OCI-LY1 (cell line): ENCODE measurements at regions not wholly inside any gene's neighbourhood (a gene's known extent, or its start where the extent isn't known, plus 50 kb on each side); places are given as distances from the start of the nearest gene placed in this dataset.

ENCODE experiments used
- H2AFZ ChIP-seq: fragments of 200-600 bp; sonication (generic), shearing (Covaris generic); 2 replicates; pipeline ENCODE4 v1.6.0; 2014; ENCODE audit warnings: antibody characterized with exemption, mild to moderate bottlenecking, low read length
- H3F3A ChIP-seq: fragments of 200-600 bp; sonication (generic), shearing (Covaris generic); 2 replicates; pipeline ENCODE4 v1.6.0; 2014; ENCODE audit warnings: mild to moderate bottlenecking, antibody characterized with exemption, low read length, moderate library complexity; ENCODE audit not compliant: insufficient read depth
- H3K27ac ChIP-seq: fragments of 200-600 bp; sonication (generic); 2 replicates; pipeline ENCODE4 v1.5.1; 2014; ENCODE audit warnings: low read length, mixed run types, mild to moderate bottlenecking, low read depth; ENCODE audit not compliant: poor library complexity, severe bottlenecking
- H3K27me3 ChIP-seq: fragments of 200-600 bp; sonication (generic); 2 replicates; pipeline ENCODE4 v1.6.0; 2014; ENCODE audit warnings: antibody characterized with exemption, mild to moderate bottlenecking, low read length, moderate library complexity; ENCODE audit not compliant: insufficient read depth
- H3K36me3 ChIP-seq: fragments of 200-600 bp; sonication (generic); 2 replicates; pipeline ENCODE4 v1.6.1; 2014; ENCODE audit warnings: mild to moderate bottlenecking, antibody characterized with exemption, low read length, moderate library complexity, mixed read lengths; ENCODE audit not compliant: insufficient read depth
- H3K4me1 ChIP-seq: fragments of 200-600 bp; sonication (generic); 2 replicates; pipeline ENCODE4 v1.5.1; 2014; ENCODE audit warnings: mild to moderate bottlenecking, low read length, moderate library complexity; ENCODE audit not compliant: insufficient read depth, severe bottlenecking
- H3K4me2 ChIP-seq: fragments of 200-600 bp; sonication (generic), shearing (Covaris generic); 2 replicates; pipeline ENCODE4 v1.6.1; 2014; ENCODE audit warnings: low read length
- H3K4me3 ChIP-seq: fragments of 200-600 bp; sonication (generic); 2 replicates; pipeline ENCODE4 v1.5.1; 2014; ENCODE audit warnings: low read length, low read depth, mild to moderate bottlenecking, mixed read lengths; ENCODE audit not compliant: poor library complexity, severe bottlenecking
- H3K79me2 ChIP-seq: fragments of 200-600 bp; shearing (Covaris generic); 2 replicates; pipeline ENCODE4 v1.6.1; 2016; ENCODE audit warnings: mixed run types, low read length, mixed read lengths; ENCODE audit not compliant: insufficient read depth
- H3K9ac ChIP-seq: fragments of 200-600 bp; sonication (generic), shearing (Covaris generic); 2 replicates; pipeline ENCODE4 v1.6.1; 2014; ENCODE audit warnings: mild to moderate bottlenecking, low read length, mixed read lengths
- H3K9me2 ChIP-seq: fragments of 200-600 bp; sonication (generic), shearing (Covaris generic); 2 replicates; pipeline ENCODE4 v1.6.1; 2014; ENCODE audit warnings: low read depth, mild to moderate bottlenecking, low read length, mixed read lengths
- H3K9me3 ChIP-seq: fragments of 200-600 bp; shearing (Covaris generic); 2 replicates; pipeline ENCODE4 v1.6.1; 2014; ENCODE audit warnings: low read length, mixed read lengths
- H4K20me1 ChIP-seq: fragments of 200-600 bp; sonication (generic), shearing (Covaris generic); 2 replicates; pipeline ENCODE4 v1.6.0; 2016; ENCODE audit warnings: mild to moderate bottlenecking, low read length; ENCODE audit not compliant: insufficient read depth
- CTCF ChIP-seq: fragments of 200-600 bp; sonication (generic), shearing (Covaris generic); IDR thresholded peaks from 2 replicates; pipeline ENCODE4 v1.5.1; 2017; ENCODE audit warnings: mild to moderate bottlenecking, antibody characterized with exemption, low read length, moderate library complexity, mixed read lengths
- EZH2 ChIP-seq: fragments of 200-600 bp; sonication (generic), shearing (Covaris generic); IDR thresholded peaks from 2 replicates; pipeline ENCODE4 v1.8.0; 2017; ENCODE audit warnings: borderline replicate concordance, mixed run types, mild to moderate bottlenecking, antibody characterized with exemption, low read length, moderate library complexity, mixed read lengths

GRCh38 chr4:186930024-186930423 is 206.4 kb upstream of the FAT1 start:
- no peak overlapping the region for H3K4me2 ChIP-seq
- no peaks in the 10 kb centered on the region for H3K27me3 ChIP-seq
- H4K20me1 ChIP-seq: no peaks in the 10 kb centered on the region
- no peak overlapping the region for H2AFZ ChIP-seq
- H3K4me3 ChIP-seq: no peak overlapping the region
- no peaks in the 10 kb centered on the region for H3K9me3 ChIP-seq
- TF ChIP-seq EZH2: no peak
- no peak for TF ChIP-seq CTCF
- peaks cover 19% of the 10 kb centered on the region for H3K4me1 ChIP-seq
- no peaks in the 10 kb centered on the region for H3K9me2 ChIP-seq
- no peak overlapping the region for H3K9ac ChIP-seq
- H3K79me2 ChIP-seq: no peaks in the 10 kb centered on the region
- no peaks in the 10 kb centered on the region for H3F3A ChIP-seq
- H3K27ac ChIP-seq: no peak overlapping the region
- H3K36me3 ChIP-seq: no peaks in the 10 kb centered on the region

- Histone ChIP-seq H3K27ac (no peak overlapping the region), H3K4me3 (no peak overlapping the region), H4K20me1 (no peaks in the 10 kb centered on the region), H3K9me2 (no peaks in the 10 kb centered on the region), H3K9me3 (no peaks in the 10 kb centered on the region), H3K36me3 (no peaks in the 10 kb centered on the region), H3K27me3 (no peaks in the 10 kb centered on the region), H2AFZ (no peak overlapping the region), H3K79me2 (no peaks in the 10 kb centered on the region), H3K4me2 (no peak overlapping the region), H3K4me1 (peaks cover 19% of the 10 kb centered on the region), H3K9ac (no peak overlapping the region), H3F3A (no peaks in the 10 kb centered on the region)
- no peak for TF ChIP-seq CTCF
- TF ChIP-seq EZH2: no peak
Observed at GRCh38 chr4:186931519-186931918, 207.9 kb upstream of the FAT1 start.

- no peak overlapping the region for H3K4me3 ChIP-seq
- no peaks in the 10 kb centered on the region for H3K36me3 ChIP-seq
- H3K4me2 ChIP-seq: no peak overlapping the region
- no peak overlapping the region; the same call in 1 of the 2 replicates for H2AFZ ChIP-seq
- no peak for TF ChIP-seq EZH2
- TF ChIP-seq CTCF: no peak
- H3K27ac ChIP-seq: no peak overlapping the region
- H3K9me2 ChIP-seq: no peaks in the 10 kb centered on the region
- no peak overlapping the region for H3K9ac ChIP-seq
- H3K9me3 ChIP-seq: no peaks in the 10 kb centered on the region
- H3K79me2 ChIP-seq: no peaks in the 10 kb centered on the region
- H3K4me1 ChIP-seq: peaks cover 19% of the 10 kb centered on the region
- H3K27me3 ChIP-seq: no peaks in the 10 kb centered on the region
- H3F3A ChIP-seq: no peaks in the 10 kb centered on the region
- H4K20me1 ChIP-seq: no peaks in the 10 kb centered on the region
Observed at GRCh38 chr4:186932196-186932595, 208.5 kb upstream of the FAT1 start.
